ENCODE measurements at regions not wholly inside any gene's neighbourhood (a gene's known extent, or its start where the extent isn't known, plus 50 kb on each side); places are given as distances from the start of the nearest gene placed in this dataset.

GRCh38 chr4:58188316-58188715 lies 1078.1 kb upstream of the IGFBP7 start:
- DNase-seq = no peak

- DNase-seq = no peak
These were observed 1064.8 kb upstream of the IGFBP7 start for GRCh38 chr4:58175024-58175423.

GRCh38 chr4:58166490-58166889 lies 1056.3 kb upstream of the IGFBP7 start:
- DNase-seq = no peak

GRCh38 chr4:58163156-58163555 lies 1053.0 kb upstream of the IGFBP7 start:
- no peak for DNase-seq

GRCh38 chr4:58149404-58150085 lies 1039.4 kb upstream of the IGFBP7 start:
- DNase-seq = no peak

- no peak for DNase-seq
These were observed 1034.5 kb upstream of the IGFBP7 start for GRCh38 chr4:58144721-58145120.

GRCh38 chr4:58138786-58139668 lies 1028.8 kb upstream of the IGFBP7 start:
- DNase-seq = no peak

- DNase-seq = no peak
These were observed 1026.4 kb upstream of the IGFBP7 start for GRCh38 chr4:58136604-58137003.

GRCh38 chr4:58127680-58128079 lies 1017.5 kb upstream of the IGFBP7 start:
- DNase-seq = no peak

- no peak for DNase-seq
These were observed 1009.1 kb upstream of the IGFBP7 start for GRCh38 chr4:58119298-58119697.

- no peak for DNase-seq
These were observed 1002.9 kb upstream of the IGFBP7 start for GRCh38 chr4:58113126-58113525.

GRCh38 chr4:58111818-58112217 lies 1001.6 kb upstream of the IGFBP7 start:
- DNase-seq = no peak

- no peak for DNase-seq
These were observed 983.2 kb upstream of the IGFBP7 start for GRCh38 chr4:58093352-58093751.

- no peak for DNase-seq
These were observed 980.4 kb upstream of the IGFBP7 start for GRCh38 chr4:58090539-58090938.

GRCh38 chr4:58081356-58081755 lies 971.2 kb upstream of the IGFBP7 start:
- no peak for DNase-seq

GRCh38 chr4:58075724-58076123 lies 965.5 kb upstream of the IGFBP7 start:
- no peak for DNase-seq

GRCh38 chr4:58074382-58074781 lies 964.2 kb upstream of the IGFBP7 start:
- no peak for DNase-seq

GRCh38 chr4:58070726-58071125 lies 960.5 kb upstream of the IGFBP7 start:
- no peak for DNase-seq

GRCh38 chr4:58064653-58065052 lies 954.5 kb upstream of the IGFBP7 start:
- no peak for DNase-seq

GRCh38 chr4:58063404-58064160 lies 953.4 kb upstream of the IGFBP7 start:
- no peak for DNase-seq

- no peak for DNase-seq
These were observed 951.8 kb upstream of the IGFBP7 start for GRCh38 chr4:58061967-58062366.

- DNase-seq = no peak
These were observed 940.3 kb upstream of the IGFBP7 start for GRCh38 chr4:58050439-58050838.

GRCh38 chr4:58048491-58048890 lies 938.3 kb upstream of the IGFBP7 start:
- no peak for DNase-seq

GRCh38 chr4:58042176-58042575 lies 932.0 kb upstream of the IGFBP7 start:
- no peak for DNase-seq
